Skeletal muscle satellite cell (primary cell): ENCODE measurements at regions not wholly inside any gene's neighbourhood (a gene's known extent, or its start where the extent isn't known, plus 50 kb on each side); places are given as distances from the start of the nearest gene placed in this dataset.

Experiments
- H3K27me3 ChIP-seq: 2 replicates; pipeline ENCODE4 v1.7.0; 2013; ENCODE audit warnings: low read length; ENCODE audit not compliant: control insufficient read depth, insufficient read depth
- H3K36me3 ChIP-seq: 2 replicates; pipeline ENCODE4 v1.7.0; 2013; ENCODE audit warnings: mild to moderate bottlenecking, control low read depth, low read length; ENCODE audit not compliant: insufficient read depth
- H3K4me1 ChIP-seq: 2 replicates; pipeline ENCODE4 v1.7.0; 2013; ENCODE audit warnings: low read length; ENCODE audit not compliant: control insufficient read depth, insufficient read depth
- H3K4me2 ChIP-seq: 2 replicates; pipeline ENCODE4 v1.7.0; 2013; ENCODE audit warnings: mild to moderate bottlenecking, low read length
- H3K4me3 ChIP-seq: 2 replicates; pipeline ENCODE4 v1.7.0; 2013; ENCODE audit warnings: low read length
- H3K9ac ChIP-seq: 2 replicates; pipeline ENCODE4 v1.7.0; 2013; ENCODE audit warnings: mild to moderate bottlenecking, low read depth, low read length, moderate library complexity
- H3K9me3 ChIP-seq: replicated peaks from 2 replicates; pipeline ENCODE4 v1.7.0; 2013; ENCODE audit warnings: mild to moderate bottlenecking, control low read depth, low read length

DNA sequence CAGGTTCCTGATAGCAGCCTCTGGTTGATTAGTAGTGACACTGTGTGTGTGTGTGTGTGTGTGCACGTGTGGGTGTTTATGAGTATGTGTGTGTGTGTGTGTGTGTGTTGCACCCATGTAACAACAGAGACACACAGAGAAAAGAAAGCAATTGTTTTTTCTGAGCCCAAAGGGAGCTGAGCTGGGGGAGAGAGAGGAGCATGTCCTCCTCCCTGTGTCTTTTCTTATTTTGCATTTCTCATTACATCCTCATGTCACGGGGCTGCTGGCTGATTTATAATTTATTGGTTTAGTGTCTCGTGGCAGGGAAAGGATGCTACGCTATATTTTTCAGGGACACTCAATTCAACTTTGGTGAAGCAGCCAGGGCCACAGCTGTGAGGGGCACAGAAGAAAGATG, 511.4 kb downstream of the BCOR start:
- no peaks in the 10 kb centered on the region for H3K36me3 ChIP-seq

DNA sequence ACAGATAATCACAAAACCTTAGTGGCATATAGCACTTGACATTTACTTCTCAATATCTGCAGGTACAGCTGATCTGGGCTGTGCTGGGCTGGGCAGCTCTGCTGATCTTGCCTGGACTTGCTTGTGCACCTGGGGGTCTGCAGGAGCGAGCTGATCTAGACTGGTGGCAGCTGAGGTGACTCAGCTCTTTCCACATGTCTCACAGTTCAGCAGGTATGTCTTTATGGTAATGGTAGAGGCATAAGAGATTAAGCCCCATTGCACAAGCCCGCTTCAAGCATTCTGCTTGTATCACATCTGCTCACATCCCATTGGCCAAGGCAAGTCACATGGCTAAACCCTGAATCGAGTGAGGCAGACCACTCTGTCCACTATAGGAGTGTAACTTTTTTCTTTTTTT, 506.7 kb downstream of the BCOR start:
- no peak overlapping the region for H3K4me2 ChIP-seq
- peaks cover 20% of the 10 kb centered on the region for H3K27me3 ChIP-seq
- H3K36me3 ChIP-seq, result no peaks in the 10 kb centered on the region
- no peaks in the 10 kb centered on the region for H3K9me3 ChIP-seq
- H3K9ac ChIP-seq, result no peak overlapping the region
- no peaks in the 10 kb centered on the region for H3K4me1 ChIP-seq
- no peak overlapping the region for H3K4me3 ChIP-seq

More for the DNA sequence above, 511.4 kb downstream of the BCOR start:
- Histone ChIP-seq H3K4me3 (no peak overlapping the region), H3K4me1 (no peaks in the 10 kb centered on the region), H3K9ac (no peak overlapping the region), H3K4me2 (no peak overlapping the region), H3K9me3 (no peaks in the 10 kb centered on the region), H3K27me3 (peaks cover 8% of the 10 kb centered on the region)

DNA sequence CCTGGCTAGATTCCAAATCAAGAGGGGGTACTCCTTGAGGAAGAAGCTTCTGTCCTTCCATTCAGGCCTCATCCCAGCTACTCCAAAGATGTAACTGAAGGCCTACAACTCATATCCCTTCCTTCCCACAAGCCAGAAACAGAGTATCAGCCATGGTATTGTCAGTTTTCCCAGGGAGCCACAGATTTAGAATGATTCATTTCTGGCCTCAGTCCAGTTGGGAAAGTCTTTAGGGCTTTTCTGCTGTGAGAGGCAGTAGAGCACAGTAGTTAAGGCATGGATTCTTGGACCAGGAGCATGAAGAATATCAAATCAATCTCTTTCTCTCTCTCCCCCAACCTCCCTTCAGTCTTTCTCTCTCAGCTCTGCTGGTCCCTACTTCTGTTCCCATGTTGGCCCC, 505.0 kb downstream of the BCOR start:
- Histone ChIP-seq H3K4me3 (no peak overlapping the region), H3K4me2 (no peak overlapping the region), H3K36me3 (no peaks in the 10 kb centered on the region), H3K9me3 (no peaks in the 10 kb centered on the region), H3K9ac (no peak overlapping the region), H3K27me3 (peaks cover 24% of the 10 kb centered on the region), H3K4me1 (no peaks in the 10 kb centered on the region)

DNA sequence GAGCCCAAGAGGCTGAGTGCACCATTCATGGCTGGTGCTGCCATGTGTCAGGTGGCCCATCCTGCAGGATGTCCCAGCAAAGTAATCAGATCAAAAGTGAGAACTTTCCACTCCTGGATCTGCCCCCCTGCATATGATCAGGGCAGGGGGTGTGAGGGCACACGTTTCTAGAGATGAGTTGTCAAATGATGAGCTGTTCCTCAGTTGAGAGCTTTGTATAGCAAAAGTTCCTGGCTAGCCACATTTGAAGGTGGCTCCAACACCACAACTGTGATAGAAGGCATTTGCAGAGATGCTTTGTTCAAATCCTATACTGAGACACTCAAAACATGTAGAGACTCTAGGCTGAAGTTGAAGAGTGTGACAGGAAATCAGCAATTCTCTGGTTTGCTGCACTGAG, 501.8 kb downstream of the BCOR start:
- Histone ChIP-seq H3K36me3 (no peaks in the 10 kb centered on the region), H3K4me2 (no peak overlapping the region), H3K9me3 (no peaks in the 10 kb centered on the region)

DNA sequence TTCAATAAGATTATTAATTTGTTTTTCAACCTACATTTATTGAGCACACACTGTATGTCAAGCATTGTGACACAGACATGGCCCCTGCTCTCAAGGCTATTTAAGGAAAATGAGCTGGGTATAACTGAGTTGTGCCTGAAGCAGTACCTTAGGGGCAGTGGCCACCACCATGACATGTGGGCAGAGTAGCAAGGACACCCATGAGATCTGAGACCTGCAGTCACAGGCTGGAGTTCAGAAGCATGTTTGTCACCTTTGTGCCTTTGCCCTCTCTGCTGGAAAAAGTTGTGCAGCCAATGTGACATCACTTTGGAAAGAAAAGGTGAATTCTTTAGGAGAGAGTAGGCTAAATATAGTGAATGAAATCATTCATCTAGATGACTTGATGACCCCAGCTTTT, 501.3 kb downstream of the BCOR start:
- Histone ChIP-seq H3K9ac (no peak overlapping the region), H3K4me1 (no peaks in the 10 kb centered on the region), H3K9me3 (no peaks in the 10 kb centered on the region), H3K36me3 (no peaks in the 10 kb centered on the region), H3K4me3 (no peak overlapping the region), H3K4me2 (no peak overlapping the region), H3K27me3 (peaks cover 40% of the 10 kb centered on the region)

More for the DNA sequence above, 501.8 kb downstream of the BCOR start:
- Histone ChIP-seq H3K27me3 (peaks cover 36% of the 10 kb centered on the region), H3K4me3 (no peak overlapping the region), H3K4me1 (no peaks in the 10 kb centered on the region), H3K9ac (no peak overlapping the region)

DNA sequence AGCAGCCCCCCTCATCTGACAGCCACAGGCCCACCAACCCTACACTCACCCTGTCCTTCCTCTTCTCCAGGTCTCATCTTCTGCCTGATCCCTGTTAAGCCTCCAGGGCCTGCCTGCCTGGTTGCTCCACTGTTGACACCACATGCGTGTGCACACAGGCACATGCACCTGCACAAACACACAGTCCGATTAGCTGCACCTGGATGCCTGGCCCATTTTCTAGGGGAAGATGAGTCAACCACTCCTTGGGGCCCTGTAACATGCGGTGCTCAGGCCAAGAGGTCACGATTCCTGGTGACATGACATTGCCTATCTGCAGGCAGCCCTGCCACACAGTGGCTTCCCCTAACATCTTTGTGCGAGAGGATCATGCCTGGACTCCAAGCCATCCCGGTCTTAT, 498.4 kb downstream of the BCOR start:
- H3K4me1 ChIP-seq, result no peaks in the 10 kb centered on the region
- H3K36me3 ChIP-seq, result no peaks in the 10 kb centered on the region
- H3K9ac ChIP-seq, result no peak overlapping the region
- H3K9me3 ChIP-seq, result no peaks in the 10 kb centered on the region
- H3K27me3 ChIP-seq, result peaks cover 43% of the 10 kb centered on the region
- no peak overlapping the region for H3K4me2 ChIP-seq
- H3K4me3 ChIP-seq, result no peak overlapping the region

DNA sequence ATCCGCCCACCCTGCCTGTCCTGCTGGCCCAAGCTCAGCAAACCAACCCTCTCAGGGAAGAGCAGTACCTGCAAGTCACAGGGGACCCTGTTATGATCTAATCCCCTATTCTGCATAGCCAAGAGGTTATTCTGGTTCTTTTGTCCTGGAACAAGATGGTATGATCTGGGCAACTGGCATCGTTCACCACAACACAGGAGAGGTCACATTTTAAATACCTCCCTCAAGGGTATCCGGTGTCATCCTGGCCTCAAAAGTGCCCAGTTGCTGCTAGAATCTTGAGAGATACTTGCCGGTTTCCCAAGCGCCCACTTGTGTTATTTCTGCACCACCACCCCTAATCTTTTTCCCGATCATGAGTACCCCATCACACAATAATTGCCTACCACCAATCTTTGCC, 497.5 kb downstream of the BCOR start:
- no peak overlapping the region for H3K4me2 ChIP-seq
- H3K27me3 ChIP-seq, result peaks cover 51% of the 10 kb centered on the region
- H3K36me3 ChIP-seq, result no peaks in the 10 kb centered on the region
- H3K4me3 ChIP-seq, result no peak overlapping the region
- H3K9ac ChIP-seq, result no peak overlapping the region
- no peaks in the 10 kb centered on the region for H3K9me3 ChIP-seq
- no peaks in the 10 kb centered on the region for H3K4me1 ChIP-seq

DNA sequence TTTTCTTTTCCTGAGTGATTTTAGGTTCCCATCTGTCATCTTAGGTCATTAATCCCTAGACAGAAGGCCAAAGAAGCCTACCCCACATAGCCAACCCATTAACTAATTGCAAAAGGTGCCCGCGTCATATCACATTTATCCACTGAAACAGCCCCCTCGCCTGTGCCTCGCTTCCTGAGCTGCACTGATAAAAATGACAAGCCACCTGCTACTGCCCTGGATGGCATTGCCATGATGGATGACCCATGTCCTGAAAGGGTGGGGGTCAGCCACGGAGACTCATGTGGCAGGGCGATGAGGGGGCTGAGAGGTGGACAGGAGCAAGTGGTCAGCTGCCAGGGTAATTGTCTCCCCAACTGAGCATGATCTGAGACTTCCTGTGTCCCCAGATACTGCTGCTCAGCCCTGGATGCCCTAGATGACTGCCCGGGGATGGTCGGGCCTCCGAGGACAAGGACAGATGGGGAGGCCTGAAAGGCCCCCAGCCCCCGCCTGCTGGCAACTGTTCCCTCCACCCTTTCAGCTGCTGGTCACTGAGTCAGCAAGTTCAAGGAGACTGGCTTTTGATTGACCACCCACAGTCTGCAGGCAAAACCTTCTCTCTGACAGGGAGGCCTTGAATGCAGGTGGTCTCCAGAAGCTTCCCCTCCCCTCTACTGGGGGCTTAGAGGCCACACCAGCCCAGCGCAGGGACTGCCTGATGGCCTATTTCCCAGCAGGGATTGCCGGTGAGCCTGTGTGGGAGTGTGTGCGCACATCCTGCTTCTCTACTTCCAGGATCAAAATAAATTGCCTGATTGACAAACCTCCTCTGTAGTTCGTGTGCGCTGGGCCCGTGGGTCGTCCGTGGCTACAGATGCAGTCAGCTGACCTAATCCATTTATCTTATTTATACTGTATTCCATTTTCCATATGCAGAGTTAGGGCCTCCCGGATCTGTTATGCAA, 496.3 kb downstream of the BCOR start:
- no peaks in the 10 kb centered on the region for H3K36me3 ChIP-seq
- peaks cover 41% of the 10 kb centered on the region for H3K27me3 ChIP-seq
- no peak overlapping the region for H3K4me2 ChIP-seq
- H3K4me3 ChIP-seq, result no peak overlapping the region
- H3K9me3 ChIP-seq, result peaks cover under 1% of the 10 kb centered on the region
- H3K4me1 ChIP-seq, result no peaks in the 10 kb centered on the region
- H3K9ac ChIP-seq, result no peak overlapping the region

DNA sequence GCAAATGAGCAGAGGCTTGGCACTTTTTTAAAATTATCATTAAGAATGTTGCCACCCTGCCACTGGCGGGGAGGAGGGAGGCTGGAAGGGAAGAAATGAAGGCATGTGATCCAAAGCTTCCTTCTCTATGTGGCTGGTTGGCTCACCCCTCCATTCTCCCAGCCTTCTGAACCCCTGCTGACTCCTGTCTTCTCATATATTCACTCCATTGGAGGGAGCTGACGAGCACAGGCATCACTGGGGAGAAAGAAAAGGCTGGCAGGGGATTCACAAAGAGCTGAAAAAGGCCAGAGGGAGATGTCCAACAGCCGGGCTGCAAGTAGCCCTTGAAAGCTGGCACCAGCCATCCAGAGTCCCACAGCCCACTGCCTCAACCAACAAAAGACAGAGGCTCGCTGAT, 495.6 kb downstream of the BCOR start:
- Histone ChIP-seq H3K36me3 (no peaks in the 10 kb centered on the region), H3K4me3 (no peak overlapping the region), H3K9ac (no peak overlapping the region), H3K27me3 (peaks cover 35% of the 10 kb centered on the region), H3K9me3 (peaks cover 7% of the 10 kb centered on the region), H3K4me1 (no peaks in the 10 kb centered on the region), H3K4me2 (no peak overlapping the region)

DNA sequence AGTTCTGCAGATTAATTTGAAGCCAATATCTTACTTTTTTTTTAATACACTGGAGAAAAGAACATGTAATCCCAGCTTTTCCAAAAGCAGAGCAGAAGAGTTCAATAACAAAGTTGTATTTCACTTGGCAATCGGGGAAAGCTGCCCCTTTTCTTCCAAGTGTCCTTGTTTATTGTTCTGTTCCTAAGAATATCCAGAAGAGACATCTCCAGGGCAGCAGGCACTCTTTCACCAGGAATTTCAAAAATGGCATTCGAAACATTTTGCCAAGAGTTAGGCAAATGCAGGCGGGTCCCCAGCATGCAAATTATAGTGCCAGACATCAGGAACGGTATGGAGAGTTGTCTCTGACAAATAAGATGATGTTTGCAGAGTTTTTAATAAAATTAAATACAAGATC, 494.5 kb downstream of the BCOR start:
- no peaks in the 10 kb centered on the region for H3K36me3 ChIP-seq
- no peak overlapping the region for H3K4me2 ChIP-seq
- H3K4me3 ChIP-seq, result no peak overlapping the region
- no peak overlapping the region for H3K9ac ChIP-seq
- no peaks in the 10 kb centered on the region for H3K4me1 ChIP-seq
- H3K9me3 ChIP-seq, result peaks cover 8% of the 10 kb centered on the region
- H3K27me3 ChIP-seq, result peaks cover 30% of the 10 kb centered on the region

DNA sequence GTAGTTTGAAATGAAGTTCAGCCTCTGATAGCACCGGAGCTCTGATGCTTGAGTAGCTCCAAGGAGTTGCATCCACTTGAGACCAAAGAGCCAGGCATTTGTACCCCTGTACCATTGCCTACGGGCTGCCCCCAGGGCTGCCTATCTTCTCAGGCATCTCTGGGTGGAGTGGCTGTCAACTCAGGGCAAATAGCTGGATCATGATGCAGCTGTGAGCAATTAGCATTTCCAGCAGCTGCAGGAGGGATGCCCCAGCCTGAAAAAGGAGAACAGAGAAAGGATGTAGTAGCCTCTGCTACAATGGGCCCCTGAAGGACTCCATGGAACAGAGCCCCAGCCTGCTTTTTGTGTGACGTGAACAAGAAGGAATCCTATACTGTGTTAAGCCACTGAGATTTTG, 492.6 kb downstream of the BCOR start:
- Histone ChIP-seq H3K4me3 (no peak overlapping the region), H3K4me1 (no peaks in the 10 kb centered on the region), H3K4me2 (no peak overlapping the region), H3K36me3 (no peaks in the 10 kb centered on the region), H3K9ac (no peak overlapping the region), H3K27me3 (peaks cover 35% of the 10 kb centered on the region), H3K9me3 (peaks cover 8% of the 10 kb centered on the region)

DNA sequence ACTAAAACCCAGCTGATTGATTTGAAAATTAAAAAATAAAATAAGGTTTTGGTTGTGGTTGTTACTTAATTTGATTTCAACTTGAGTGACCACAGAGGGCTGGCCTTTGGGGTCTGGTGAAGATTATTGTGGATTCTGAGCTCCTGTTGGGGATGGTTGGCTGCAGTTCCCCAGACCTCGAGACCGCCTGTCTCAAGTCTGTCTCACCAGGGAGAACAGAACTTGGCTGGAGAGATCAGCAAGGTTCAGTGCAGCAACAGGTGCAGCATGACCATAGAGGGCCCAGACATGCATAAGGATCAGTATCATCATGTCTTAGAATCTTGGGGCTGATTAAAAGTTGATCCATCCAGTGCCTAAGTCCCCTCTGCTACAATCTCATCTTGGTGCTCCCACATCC, 491.9 kb downstream of the BCOR start:
- Histone ChIP-seq H3K9me3 (peaks cover 8% of the 10 kb centered on the region), H3K4me1 (no peaks in the 10 kb centered on the region), H3K4me2 (no peak overlapping the region), H3K27me3 (peaks cover 28% of the 10 kb centered on the region), H3K36me3 (no peaks in the 10 kb centered on the region), H3K4me3 (no peak overlapping the region), H3K9ac (no peak overlapping the region)
